ENCODE measurements at regions not wholly inside any gene's neighbourhood (a gene's known extent, or its start where the extent isn't known, plus 50 kb on each side); places are given as distances from the start of the nearest gene placed in this dataset.

DNA sequence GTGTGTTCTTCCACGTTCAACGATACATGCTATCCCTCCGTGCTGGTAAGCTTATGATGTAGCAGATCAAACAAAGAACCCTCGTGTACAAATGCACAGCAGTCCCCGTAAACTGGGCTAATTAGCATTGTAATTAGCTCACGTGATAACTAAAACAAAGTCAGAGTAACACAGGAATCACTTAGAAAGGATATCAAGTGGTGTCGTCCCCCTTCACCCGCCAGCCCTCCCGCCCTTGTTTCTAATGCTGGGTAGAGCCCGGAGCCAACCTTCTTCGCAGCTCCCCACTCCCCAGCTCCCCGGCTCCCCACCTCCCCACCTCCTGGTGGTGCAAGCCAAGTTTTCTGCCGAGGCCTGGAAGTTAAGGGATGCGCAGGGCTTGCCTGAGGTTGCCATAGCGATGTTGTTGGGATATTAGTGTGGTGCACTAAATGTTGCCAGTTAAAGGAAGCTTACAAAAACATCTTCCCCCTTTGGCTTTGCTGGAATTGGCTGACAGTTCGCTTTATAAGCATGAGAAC lies 357.9 kb upstream of the CCNH start:
- H3K79me2 ChIP-seq (ENCODE audit: control insufficient read depth, insufficient read depth, low read length), result no peaks in the 10 kb centered on the region
- ChIA-PET POLR2A (no interaction called here), RAD21 (ENCODE audit: unreplicated experiment) (interaction anchor here (0.9 kb wide), 1 partner anchor 601 kb away, joined by 3 read pairs; no protein-coding TSS in a partner anchor), CTCF (interaction anchor here (1.2 kb wide), 1 partner anchor 10 kb away, joined by 5 read pairs; no protein-coding TSS in a partner anchor), SMC1A (ENCODE audit: uncharacterized antibody, unreplicated experiment) (interaction anchor here (0.9 kb wide), 1 partner anchor 905 kb away, joined by 3 read pairs; no protein-coding TSS in a partner anchor)
- DNase-seq (ENCODE audit: low read depth, low spot score) (no peak), ATAC-seq (no peak), FAIRE-seq (no peak)
- H3K27ac ChIP-seq (ENCODE audit: control insufficient read depth, insufficient read depth), result no peak overlapping the region
- WGBS (ENCODE audit: insufficient coverage, insufficient replicate concordance, low lambda C conversion rate, missing lambda C conversion rate), result 26% methylated on average over 15 of the region's 16 CpGs
- intact Hi-C loops (cut with micrococcal nuclease; ENCODE audit: unreplicated experiment), result no loop called here
- no peaks in the 10 kb centered on the region for H3K36me3 ChIP-seq (ENCODE audit: control insufficient read depth in 2 of 2, insufficient read depth in 2 of 2, low read length in 1 of 2)
- no peaks in the 10 kb centered on the region for H3K27me3 ChIP-seq (replicated peaks in 1 of 2; ENCODE audit: control insufficient read depth in 2 of 2, insufficient read depth in 2 of 2, low read length in 1 of 2)
- TF ChIP-seq, protein P1, sequence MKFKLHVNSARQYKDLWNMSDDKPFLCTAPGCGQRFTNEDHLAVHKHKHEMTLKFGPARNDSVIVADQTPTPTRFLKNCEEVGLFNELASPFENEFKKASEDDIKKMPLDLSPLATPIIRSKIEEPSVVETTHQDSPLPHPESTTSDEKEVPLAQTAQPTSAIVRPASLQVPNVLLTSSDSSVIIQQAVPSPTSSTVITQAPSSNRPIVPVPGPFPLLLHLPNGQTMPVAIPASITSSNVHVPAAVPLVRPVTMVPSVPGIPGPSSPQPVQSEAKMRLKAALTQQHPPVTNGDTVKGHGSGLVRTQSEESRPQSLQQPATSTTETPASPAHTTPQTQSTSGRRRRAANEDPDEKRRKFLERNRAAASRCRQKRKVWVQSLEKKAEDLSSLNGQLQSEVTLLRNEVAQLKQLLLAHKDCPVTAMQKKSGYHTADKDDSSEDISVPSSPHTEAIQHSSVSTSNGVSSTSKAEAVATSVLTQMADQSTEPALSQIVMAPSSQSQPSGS (IDR thresholded peaks at IDR 0.05; ENCODE audit: low read length), result no peak
- TF ChIP-seq, protein P2, sequence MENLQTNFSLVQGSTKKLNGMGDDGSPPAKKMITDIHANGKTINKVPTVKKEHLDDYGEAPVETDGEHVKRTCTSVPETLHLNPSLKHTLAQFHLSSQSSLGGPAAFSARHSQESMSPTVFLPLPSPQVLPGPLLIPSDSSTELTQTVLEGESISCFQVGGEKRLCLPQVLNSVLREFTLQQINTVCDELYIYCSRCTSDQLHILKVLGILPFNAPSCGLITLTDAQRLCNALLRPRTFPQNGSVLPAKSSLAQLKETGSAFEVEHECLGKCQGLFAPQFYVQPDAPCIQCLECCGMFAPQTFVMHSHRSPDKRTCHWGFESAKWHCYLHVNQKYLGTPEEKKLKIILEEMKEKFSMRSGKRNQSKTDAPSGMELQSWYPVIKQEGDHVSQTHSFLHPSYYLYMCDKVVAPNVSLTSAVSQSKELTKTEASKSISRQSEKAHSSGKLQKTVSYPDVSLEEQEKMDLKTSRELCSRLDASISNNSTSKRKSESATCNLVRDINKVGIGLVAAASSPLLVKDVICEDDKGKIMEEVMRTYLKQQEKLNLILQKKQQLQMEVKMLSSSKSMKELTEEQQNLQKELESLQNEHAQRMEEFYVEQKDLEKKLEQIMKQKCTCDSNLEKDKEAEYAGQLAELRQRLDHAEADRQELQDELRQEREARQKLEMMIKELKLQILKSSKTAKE (IDR thresholded peaks at IDR 0.05; ENCODE audit: low read depth, poor library complexity, severe bottlenecking), result no peak
- TF ChIP-seq, protein P3, sequence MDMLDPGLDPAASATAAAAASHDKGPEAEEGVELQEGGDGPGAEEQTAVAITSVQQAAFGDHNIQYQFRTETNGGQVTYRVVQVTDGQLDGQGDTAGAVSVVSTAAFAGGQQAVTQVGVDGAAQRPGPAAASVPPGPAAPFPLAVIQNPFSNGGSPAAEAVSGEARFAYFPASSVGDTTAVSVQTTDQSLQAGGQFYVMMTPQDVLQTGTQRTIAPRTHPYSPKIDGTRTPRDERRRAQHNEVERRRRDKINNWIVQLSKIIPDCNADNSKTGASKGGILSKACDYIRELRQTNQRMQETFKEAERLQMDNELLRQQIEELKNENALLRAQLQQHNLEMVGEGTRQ (IDR thresholded peaks at IDR 0.05; ENCODE audit: borderline replicate concordance, low read depth, low read length), result no peak
- TF ChIP-seq POLR2AphosphoS5 (IDR thresholded peaks at IDR 0.05; ENCODE audit: low read length), result no peak
- TF ChIP-seq POLR2AphosphoS2 (IDR thresholded peaks at IDR 0.05; ENCODE audit: low read depth, low read length), result no peak
- TF ChIP-seq ATF7 (IDR thresholded peaks at IDR 0.05; ENCODE audit: low read depth), result no peak
- no peak overlapping the region for H2AFZ ChIP-seq (ENCODE audit: control insufficient read depth, low read depth, low read length)
- no peaks in the 10 kb centered on the region for H3K4me1 ChIP-seq (ENCODE audit: control insufficient read depth, insufficient read depth, low read length)
- in situ Hi-C loops (cut with MboI), result no loop called here
- no TSS peak for BruUV-seq (replicated peaks)
- H3K9me3 ChIP-seq (replicated peaks; ENCODE audit: control insufficient read depth, insufficient read depth, low read length), result no peaks in the 10 kb centered on the region
- no peak overlapping the region for H3K9ac ChIP-seq (ENCODE audit: control insufficient read depth, insufficient read depth, low read length)
- no peak overlapping the region for H3K4me2 ChIP-seq (ENCODE audit: control insufficient read depth, insufficient read depth)
- no peak overlapping the region for H3K4me3 ChIP-seq
- H4K20me1 ChIP-seq (ENCODE audit: control insufficient read depth, insufficient read depth), result no peaks in the 10 kb centered on the region

All from GM12878 (cell line).